NOMO-1 treated with dmso at 0.1 percent for 144 hours (cell line): ENCODE measurements at regions not wholly inside any gene's neighbourhood (a gene's known extent, or its start where the extent isn't known, plus 50 kb on each side); places are given as distances from the start of the nearest gene placed in this dataset.
"Not testable (repeated sequence)": the region's sequence is repeated elsewhere in the genome, so short reads cannot be mapped to it uniquely, and the experiment has no call there.

Experiments used
- DNase-seq: peaks from one replicate; lab custom pipeline; 2025; ENCODE audit not compliant: unreplicated experiment; lab: John Stamatoyannopoulos, UW

- DNase-seq = no peak
Measured at GRCh38 chr1:38153778-38154470, 107.3 kb upstream of the POU3F1 start.

DNA sequence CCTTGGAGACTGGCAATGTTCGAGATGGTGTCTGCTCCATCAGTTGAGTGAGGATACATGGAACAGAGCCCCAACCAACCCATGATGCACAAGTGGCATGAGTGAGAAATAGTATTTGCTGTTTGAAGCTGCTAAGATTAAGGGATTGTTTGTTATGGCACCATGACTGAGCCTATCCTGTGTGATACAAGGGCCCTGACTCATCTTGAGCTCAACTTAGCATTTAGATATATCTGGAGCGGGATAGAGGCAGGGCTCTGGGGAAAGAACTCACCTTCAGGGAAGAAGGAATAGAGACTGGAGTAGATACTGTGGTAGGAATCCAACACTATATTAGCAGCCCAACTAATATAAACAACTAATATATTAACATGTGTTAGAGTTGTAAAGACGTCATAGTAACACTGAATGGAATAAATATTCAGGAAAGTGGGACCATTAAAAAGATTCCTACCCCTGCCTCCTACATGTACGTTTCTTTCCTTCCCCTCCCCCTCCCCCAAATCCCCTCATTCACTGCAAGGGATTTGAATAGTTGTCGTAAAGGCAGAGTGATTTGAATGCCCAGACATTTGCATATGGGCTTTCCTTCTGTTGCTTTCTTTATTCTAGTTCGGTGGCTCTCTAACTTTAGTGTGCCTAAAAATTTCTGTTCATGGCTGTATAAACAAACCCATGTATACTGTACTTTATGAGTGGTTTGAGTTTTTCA, 106.6 kb upstream of the POU3F1 start:
- no peak for DNase-seq

GRCh38 chr1:38152351-38153065, 105.9 kb upstream of the POU3F1 start:
- DNase-seq = no peak

DNA sequence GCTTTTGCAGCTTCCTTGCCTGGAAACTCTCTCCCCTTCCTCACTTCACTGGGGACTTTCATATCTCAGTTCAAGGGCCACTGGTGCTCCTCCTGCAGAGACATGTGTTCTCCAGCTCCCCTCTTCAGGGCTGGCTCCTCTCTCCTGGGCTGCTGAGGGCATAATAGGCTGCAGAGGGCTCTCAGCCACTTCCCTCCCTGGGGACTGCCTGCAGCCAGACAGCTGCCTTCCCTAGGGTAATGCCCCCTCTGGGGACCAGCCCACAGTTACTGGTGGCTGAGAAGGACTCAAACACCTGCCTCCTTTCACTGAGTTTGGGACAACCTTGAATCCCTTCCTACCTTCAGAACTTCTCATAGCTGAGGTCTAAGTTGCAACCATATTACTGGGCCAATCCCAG, 104.8 kb upstream of the POU3F1 start:
- no peak for DNase-seq

DNA sequence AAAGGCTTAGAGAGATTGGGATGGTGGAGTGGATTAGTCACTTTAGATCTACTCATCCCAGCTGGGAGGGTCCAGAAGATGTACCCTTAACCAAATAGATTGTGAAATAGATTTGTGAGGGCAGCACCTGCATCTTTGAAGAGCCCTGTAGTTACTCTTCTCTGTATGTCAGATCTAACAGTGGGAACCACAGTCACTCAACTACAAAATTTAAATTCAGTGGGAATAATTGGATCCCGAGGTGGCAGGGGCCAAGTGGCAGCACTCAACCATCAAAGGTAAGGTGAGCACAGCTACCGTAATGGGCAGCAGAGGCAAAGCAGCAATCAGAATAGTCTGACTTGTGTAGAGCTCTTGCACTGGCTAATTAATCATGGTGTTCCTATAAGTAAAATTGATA, 99.5 kb upstream of the POU3F1 start:
- not testable (repeated sequence) for DNase-seq

DNA sequence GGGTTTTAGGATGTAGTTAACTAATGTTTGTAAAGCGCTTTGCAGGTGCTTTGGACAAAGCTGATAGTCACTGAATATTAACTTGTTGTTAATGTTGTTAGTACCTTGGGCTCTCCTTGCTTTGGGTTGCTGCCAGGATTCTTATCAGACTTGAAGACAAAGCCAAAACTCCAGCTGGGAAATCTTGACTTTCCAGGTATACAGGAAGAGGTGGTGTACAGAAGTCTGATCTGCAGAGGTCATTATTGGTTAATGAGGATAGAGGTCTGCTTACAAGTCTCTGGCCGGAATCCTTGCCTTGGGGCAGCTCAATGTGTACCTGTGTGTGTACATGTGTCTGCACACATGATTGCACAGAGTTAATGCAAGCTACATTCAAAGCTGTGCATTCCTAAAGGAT, 96.0 kb upstream of the POU3F1 start:
- DNase-seq = no peak

DNA sequence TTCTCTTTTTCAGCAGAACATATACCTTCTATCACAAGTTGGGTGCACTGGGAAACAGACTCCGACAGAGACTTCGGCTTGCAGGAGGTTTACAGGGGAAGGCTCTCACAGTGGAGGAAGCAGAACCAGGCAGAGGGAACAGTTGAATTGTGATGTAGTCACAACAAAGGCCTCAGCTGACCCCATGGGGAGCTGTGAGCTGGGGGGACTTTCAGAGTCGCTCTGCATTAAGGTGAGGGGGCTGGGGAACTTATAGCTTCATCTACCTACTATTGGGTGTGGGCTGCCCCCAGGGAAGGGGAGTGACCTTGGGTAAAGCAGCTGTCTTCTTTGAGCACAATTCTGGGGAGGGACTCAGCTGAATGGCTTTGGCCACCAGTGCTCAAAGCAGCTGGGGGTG, 94.9 kb upstream of the POU3F1 start:
- no peak for DNase-seq

- DNase-seq = no peak
Measured at GRCh38 chr1:38139738-38140487, 93.3 kb upstream of the POU3F1 start.

DNA sequence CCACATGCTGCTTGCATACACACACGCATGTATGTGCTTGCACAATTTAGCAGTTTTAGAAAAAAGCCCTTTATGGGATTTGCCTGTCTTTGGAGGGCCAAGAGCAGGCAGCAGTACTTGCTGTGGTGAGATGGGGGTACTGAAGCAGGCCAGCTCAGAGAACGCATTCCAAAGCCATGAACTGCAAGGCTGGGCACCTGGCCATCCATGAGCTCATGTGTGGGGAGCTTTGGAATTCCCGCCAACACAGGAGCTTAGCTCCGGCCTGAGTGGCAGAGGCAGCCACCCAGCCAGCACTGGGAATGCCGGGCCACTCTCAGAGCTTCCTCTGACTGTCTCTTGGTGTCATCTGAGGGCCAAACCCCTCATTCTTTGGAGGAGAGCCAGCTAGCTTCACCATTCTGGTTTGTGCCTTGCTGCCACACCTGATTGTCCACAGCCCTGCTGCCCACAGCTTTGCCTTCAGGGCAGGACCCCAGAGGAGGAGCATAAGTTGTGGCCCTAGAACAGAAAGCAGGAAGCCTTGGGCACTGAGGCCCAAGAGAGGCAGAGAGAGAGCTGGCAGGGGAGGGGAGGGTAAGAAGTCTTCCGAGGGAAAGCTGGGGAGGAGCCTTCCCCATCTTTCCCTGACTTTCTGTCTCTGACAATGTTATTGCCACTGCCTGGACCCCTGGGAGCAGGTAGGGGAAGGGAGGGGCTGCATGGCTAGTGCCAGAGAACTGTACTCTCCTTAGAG, 92.1 kb upstream of the POU3F1 start:
- no peak for DNase-seq

GRCh38 chr1:38137164-38137563, 90.6 kb upstream of the POU3F1 start:
- no peak for DNase-seq

DNA sequence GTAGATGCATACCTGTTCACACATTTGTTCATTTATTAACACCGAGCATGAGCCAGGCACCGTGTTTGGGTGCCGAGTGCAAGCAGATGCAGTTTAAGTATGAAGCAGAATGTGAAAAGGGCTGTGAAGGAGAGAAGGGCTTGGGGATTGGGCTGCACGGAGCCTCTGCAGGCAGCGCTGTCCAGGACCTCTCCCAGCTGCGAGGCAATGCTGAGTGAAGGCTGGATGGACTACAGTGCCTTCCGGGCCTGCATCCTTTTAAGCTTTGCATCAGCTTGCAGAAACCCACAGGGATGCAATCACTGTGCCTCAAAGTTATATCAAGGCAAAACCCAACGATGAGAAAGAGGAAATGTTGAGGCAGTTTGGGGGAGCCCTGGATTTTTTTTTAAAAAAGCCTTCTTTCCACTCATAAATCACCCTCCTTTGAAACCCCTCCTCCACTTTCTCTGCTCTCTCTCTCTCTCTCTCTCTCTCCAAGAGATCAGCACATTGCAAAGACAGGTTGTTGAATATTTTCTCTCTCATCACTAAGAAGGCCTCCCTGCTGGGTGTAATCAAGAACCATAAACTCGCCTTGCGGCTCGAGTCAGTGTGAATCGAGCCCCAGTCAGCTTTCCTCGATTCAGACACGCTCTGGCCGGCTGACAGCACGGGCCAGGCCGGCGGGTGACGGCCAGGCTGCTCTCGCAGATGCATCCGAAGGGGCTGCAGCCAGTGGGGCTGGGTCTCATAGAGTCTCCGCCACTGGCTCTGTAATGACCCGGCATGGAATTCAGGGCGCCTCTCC, 89.2 kb upstream of the POU3F1 start:
- no peak for DNase-seq

DNA sequence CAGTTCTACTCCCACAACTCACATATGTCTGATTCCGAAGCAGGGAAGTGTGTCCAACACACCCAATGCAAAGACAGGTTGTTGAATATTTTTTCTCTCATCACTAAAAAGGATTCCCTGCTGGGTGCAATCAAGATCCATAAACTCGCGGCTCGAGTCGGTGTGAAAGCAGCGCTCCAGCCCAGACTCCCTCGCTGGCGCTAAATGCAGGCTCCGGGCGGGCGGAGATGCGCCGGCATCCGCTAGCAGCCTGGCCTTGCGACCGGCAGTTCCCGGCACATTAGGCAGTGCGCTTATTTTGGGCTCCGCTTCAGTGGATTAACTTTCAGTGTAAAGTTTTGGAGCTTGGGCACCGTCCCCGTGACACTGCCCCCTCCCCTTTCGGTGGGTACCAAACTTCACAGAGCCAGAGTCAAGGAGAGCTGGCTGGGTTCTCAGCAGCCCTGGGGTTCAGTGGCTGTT, 87.7 kb upstream of the POU3F1 start:
- DNase-seq = no peak

DNA sequence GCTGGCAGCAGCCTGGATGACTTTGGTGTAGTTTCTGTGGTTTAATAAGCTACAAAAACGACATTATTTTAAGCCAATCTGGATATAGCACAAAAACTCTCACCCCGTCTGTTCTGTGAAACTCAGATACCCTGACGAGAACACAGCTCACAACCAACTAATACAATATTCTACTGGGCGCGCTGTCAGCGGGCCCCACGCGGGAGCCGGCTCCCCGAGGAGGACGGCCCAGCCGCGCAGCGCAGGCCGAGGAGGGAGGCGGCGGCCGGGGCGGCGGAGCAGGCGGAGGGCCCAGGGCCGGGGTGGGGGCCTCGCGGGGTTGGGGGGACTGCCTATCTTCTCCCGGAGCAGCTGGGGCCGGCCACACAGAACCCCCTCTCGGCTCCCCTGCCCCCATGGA, 87.2 kb upstream of the POU3F1 start:
- no peak for DNase-seq

- no peak for DNase-seq
Measured at GRCh38 chr1:38133304-38133703, 86.7 kb upstream of the POU3F1 start.

GRCh38 chr1:38132681-38133080, 86.1 kb upstream of the POU3F1 start:
- no peak for DNase-seq

GRCh38 chr1:38131024-38131585, 84.5 kb upstream of the POU3F1 start:
- DNase-seq = no peak

DNA sequence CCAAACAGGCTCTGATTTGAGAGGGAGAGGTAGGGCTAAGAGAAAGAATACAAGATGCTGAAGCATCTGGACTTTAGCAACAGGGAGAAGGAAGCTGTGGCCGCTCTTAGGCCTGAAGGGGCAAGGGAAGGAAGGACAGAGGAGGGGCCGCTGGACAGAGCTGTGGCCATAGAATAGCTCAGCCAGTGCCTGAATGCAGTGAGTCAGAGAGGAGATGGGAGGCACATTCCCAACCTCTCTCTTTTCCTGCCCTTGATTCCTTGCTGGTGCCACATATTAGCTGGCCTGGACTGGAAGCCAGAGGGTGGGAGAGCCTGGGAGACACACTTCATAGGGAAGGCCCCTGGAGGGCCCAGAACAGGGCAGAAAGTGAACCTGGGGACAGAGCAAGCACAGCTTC, 83.4 kb upstream of the POU3F1 start:
- DNase-seq = no peak

DNA sequence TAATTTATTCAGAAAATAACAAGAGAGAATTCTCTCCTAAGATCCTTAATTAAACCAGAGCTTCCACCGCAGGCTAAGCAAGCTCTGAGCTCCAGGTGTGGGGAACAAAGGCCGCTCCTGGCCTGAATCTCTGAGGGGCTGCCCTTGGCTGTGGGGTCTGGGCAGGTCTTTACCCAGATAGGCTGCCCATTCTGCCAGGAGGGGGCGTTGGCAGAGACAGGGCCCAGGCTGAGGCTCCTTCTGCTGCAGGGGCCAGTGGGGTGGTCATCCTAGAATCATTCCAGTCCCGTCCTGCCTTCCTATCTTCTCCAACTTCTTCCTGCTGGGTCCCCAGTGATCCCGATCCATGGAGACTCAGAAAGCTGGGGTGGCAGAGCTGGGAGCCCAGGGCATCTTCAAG, 82.9 kb upstream of the POU3F1 start:
- no peak for DNase-seq

- no peak for DNase-seq
Measured at GRCh38 chr1:38128926-38129453, 82.4 kb upstream of the POU3F1 start.
